H9 (cell line): ENCODE measurements at regions not wholly inside any gene's neighbourhood (a gene's known extent, or its start where the extent isn't known, plus 50 kb on each side); places are given as distances from the start of the nearest gene placed in this dataset.

Experiments used
- DNase-seq: peaks from one replicate; pipeline ENCODE4 v3.0.0-alpha.2; 2017
- H2AFZ ChIP-seq: one replicate; pipeline ENCODE4 v1.6.1; 2013; ENCODE audit warnings: mild to moderate bottlenecking, low read length, control low read depth, moderate library complexity
- H2AK5ac ChIP-seq: 2 replicates; pipeline ENCODE4 v1.6.1; 2013; ENCODE audit warnings: low read length, control low read depth, mixed read lengths; ENCODE audit not compliant: insufficient read length
- H2BK120ac ChIP-seq: one replicate; pipeline ENCODE4 v1.6.1; 2013; ENCODE audit warnings: low read depth, mild to moderate bottlenecking, low read length, control low read depth, inconsistent platforms; ENCODE audit not compliant: poor library complexity, severe bottlenecking
- H2BK12ac ChIP-seq: 2 replicates; pipeline ENCODE4 v1.6.1; 2013; ENCODE audit warnings: low read length, control low read depth, mixed read lengths, low read depth; ENCODE audit not compliant: insufficient read length
- H2BK15ac ChIP-seq: 2 replicates; pipeline ENCODE4 v1.6.1; 2013; ENCODE audit warnings: low read depth, low read length, control low read depth
- H2BK20ac ChIP-seq: one replicate; pipeline ENCODE4 v1.6.1; 2013; ENCODE audit warnings: low read depth, mild to moderate bottlenecking, low read length, control low read depth, inconsistent platforms; ENCODE audit not compliant: poor library complexity, severe bottlenecking
- H2BK5ac ChIP-seq: 2 replicates; pipeline ENCODE4 v1.6.1; 2013; ENCODE audit warnings: low read length, control low read depth, mixed read lengths; ENCODE audit not compliant: insufficient read length
- H3K14ac ChIP-seq: 2 replicates; pipeline ENCODE4 v1.6.1; 2013; ENCODE audit warnings: low read length, control low read depth; ENCODE audit not compliant: insufficient read depth
- H3K18ac ChIP-seq: 2 replicates; pipeline ENCODE4 v1.6.1; 2013; ENCODE audit warnings: low read depth, mild to moderate bottlenecking, mixed read lengths, low read length, control low read depth; ENCODE audit not compliant: insufficient read length
- H3K23ac ChIP-seq: 2 replicates; pipeline ENCODE4 v1.6.1; 2013; ENCODE audit warnings: low read length, control low read depth, mixed read lengths, low read depth; ENCODE audit not compliant: insufficient read length
- H3K23me2 ChIP-seq: 2 replicates; pipeline ENCODE4 v1.6.1; 2013; ENCODE audit warnings: low read depth, mild to moderate bottlenecking, mixed read lengths, low read length, control low read depth; ENCODE audit not compliant: insufficient read length, poor library complexity, severe bottlenecking
- H3K27ac ChIP-seq: 2 replicates; pipeline ENCODE4 v1.5.1; 2013; ENCODE audit warnings: low read length, control low read depth, mixed read lengths, low read depth; ENCODE audit not compliant: insufficient read length
- H3K27me3 ChIP-seq: 2 replicates; pipeline ENCODE4 v1.6.1; 2013; ENCODE audit warnings: low read length, control low read depth, inconsistent platforms; ENCODE audit not compliant: insufficient read depth
- H3K4ac ChIP-seq: 2 replicates; pipeline ENCODE4 v1.6.1; 2013; ENCODE audit warnings: low read depth, mild to moderate bottlenecking, control low read depth, inconsistent platforms, low read length, moderate library complexity
- H3K4me1 ChIP-seq: 2 replicates; pipeline ENCODE4 v1.6.1; 2013; ENCODE audit warnings: low read length, control low read depth, inconsistent platforms; ENCODE audit not compliant: insufficient read depth
- H3K4me2 ChIP-seq: 2 replicates; pipeline ENCODE4 v1.6.1; 2013; ENCODE audit warnings: low read length, control low read depth, mixed read lengths; ENCODE audit not compliant: insufficient read length, insufficient read depth
- H3K56ac ChIP-seq: 2 replicates; pipeline ENCODE4 v1.6.1; 2013; ENCODE audit warnings: low read depth, mild to moderate bottlenecking, mixed read lengths, low read length, control low read depth; ENCODE audit not compliant: insufficient read length
- H3K79me1 ChIP-seq: 2 replicates; pipeline ENCODE4 v1.6.1; 2013; ENCODE audit warnings: low read depth, mild to moderate bottlenecking, moderate library complexity, low read length, control low read depth, inconsistent platforms; ENCODE audit not compliant: insufficient read depth, poor library complexity, severe bottlenecking
- H3K79me2 ChIP-seq: 2 replicates; pipeline ENCODE4 v1.6.1; 2013; ENCODE audit warnings: low read length, control low read depth, inconsistent platforms; ENCODE audit not compliant: insufficient read depth
- H3K9ac ChIP-seq: 2 replicates; pipeline ENCODE4 v1.6.1; 2013; ENCODE audit warnings: low read length, control low read depth, mixed read lengths; ENCODE audit not compliant: insufficient read length; ENCODE audit errors: extremely low read depth
- H3K9me3 ChIP-seq: one replicate; pipeline ENCODE4 v1.6.1; 2013; ENCODE audit warnings: low read depth, low read length, inconsistent platforms; ENCODE audit not compliant: control insufficient read depth
- H3T11ph ChIP-seq: one replicate; pipeline ENCODE4 v1.6.1; 2013; ENCODE audit warnings: mild to moderate bottlenecking, low read length, control low read depth, inconsistent platforms
- H4K20me1 ChIP-seq: one replicate; pipeline ENCODE4 v1.6.1; 2013; ENCODE audit not compliant: control insufficient read depth, insufficient read length, insufficient read depth
- H4K5ac ChIP-seq: 2 replicates; pipeline ENCODE4 v1.6.1; 2013; ENCODE audit warnings: low read depth, mild to moderate bottlenecking, mixed read lengths, low read length, control low read depth; ENCODE audit not compliant: insufficient read length
- H4K8ac ChIP-seq: replicated peaks from 2 replicates; pipeline ENCODE4 v1.6.1; 2013; ENCODE audit warnings: low read length, control low read depth, mixed read lengths, low read depth; ENCODE audit not compliant: insufficient read length
- H4K91ac ChIP-seq: 2 replicates; pipeline ENCODE4 v1.6.1; 2013; ENCODE audit warnings: low read depth, mild to moderate bottlenecking, moderate library complexity, mixed read lengths, low read length, control low read depth; ENCODE audit not compliant: insufficient read length
- H3K27ac Mint-ChIP-seq, 3 experiments: 2 replicates in 2 of 3; 3 replicates in 1 of 3; pipeline ENCODE4 v1.8.0; 2020 to 2021; ENCODE audit warnings: mixed read lengths in 3 of 3, mild to moderate bottlenecking in 1 of 3, moderate library complexity in 1 of 3
- H3K27me3 Mint-ChIP-seq: 2 replicates; pipeline ENCODE4 v1.8.0; 2021; ENCODE audit warnings: low read depth, mild to moderate bottlenecking, moderate library complexity, mixed read lengths
- H3K36me3 Mint-ChIP-seq, 3 experiments: 2 replicates in 2 of 3; 3 replicates in 1 of 3; pipeline ENCODE4 v1.8.0; 2020 to 2021; ENCODE audit warnings: low read depth in 3 of 3, mixed read lengths in 3 of 3; ENCODE audit not compliant: insufficient read depth in 1 of 3
- H3K4me1 Mint-ChIP-seq, 2 experiments: 2 replicates each; pipeline ENCODE4 v1.8.0; 2020; ENCODE audit warnings: mixed read lengths in 2 of 2
- H3K4me3 Mint-ChIP-seq, 2 experiments: 2 replicates in 1 of 2; 3 replicates in 1 of 2; pipeline ENCODE4 v1.8.0; 2020 to 2021; ENCODE audit warnings: mild to moderate bottlenecking in 2 of 2, mixed read lengths in 2 of 2, moderate library complexity in 1 of 2
- H3K9me3 Mint-ChIP-seq, 2 experiments: 2 replicates in 1 of 2; 3 replicates in 1 of 2; pipeline ENCODE4 v1.8.0; 2020; ENCODE audit warnings: mild to moderate bottlenecking in 2 of 2, mixed read lengths in 2 of 2, moderate library complexity in 1 of 2
- CTCF ChIP-seq: fragments of 200-600 bp; sonication (generic); conservative IDR thresholded peaks from 3 replicates; pipeline ENCODE4 v1.8.0; 2021; ENCODE audit warnings: antibody characterized with exemption, mild to moderate bottlenecking
- WGBS: extraction: QIAGEN DNeasy Blood & Tissue Kit; methylation state at CpG from one replicate; pipeline ENCODE4 v1.1.7; 2013; ENCODE audit warnings: missing lambda C conversion rate, low lambda C conversion rate, mixed read lengths; ENCODE audit not compliant: insufficient read length; ENCODE audit errors: extremely low coverage; 5-methylcytosine and 5-hydroxymethylcytosine counted together

GRCh38 chr3:64895106-64895990 lies 207.5 kb upstream of the ADAMTS9 start:
- H3K23ac ChIP-seq = no peak overlapping the region
- no peak overlapping the region for H2BK5ac ChIP-seq
- H3K14ac ChIP-seq = no peak overlapping the region
- no peak overlapping the region for H3T11ph ChIP-seq
- Mint-ChIP-seq H3K36me3 (no peaks in the 10 kb centered on the region), H3K27ac (no peak overlapping the region; a peak in 1 of 7 replicates), H3K4me3 (no peak overlapping the region), H3K27me3 (no peaks in the 10 kb centered on the region; the same call in 1 of the 2 replicates), H3K9me3 (no peaks in the 10 kb centered on the region), H3K4me1 (peaks cover 2 to 15% of the 10 kb centered on the region in 2 experiments)
- no peak overlapping the region for H3K27ac ChIP-seq
- H3K4ac ChIP-seq = no peak overlapping the region
- H2BK15ac ChIP-seq = no peak overlapping the region
- no peaks in the 10 kb centered on the region for H3K9me3 ChIP-seq
- no peak overlapping the region for H2BK120ac ChIP-seq
- no peak for DNase-seq
- H3K9ac ChIP-seq = no peak overlapping the region
- no peaks in the 10 kb centered on the region for H4K20me1 ChIP-seq
- H4K5ac ChIP-seq = no peak overlapping the region
- no peaks in the 10 kb centered on the region for H3K79me2 ChIP-seq
- no peak overlapping the region for H3K4me2 ChIP-seq
- H2BK20ac ChIP-seq = no peak overlapping the region
- no peak overlapping the region for H2AFZ ChIP-seq
- no CpG with 5 or more reads among the region's 6 CpGs for WGBS
- H3K79me1 ChIP-seq = no peaks in the 10 kb centered on the region
- H3K23me2 ChIP-seq = no peaks in the 10 kb centered on the region
- no peak overlapping the region for H2BK12ac ChIP-seq
- TF ChIP-seq CTCF = no peak
- no peak overlapping the region for H3K56ac ChIP-seq
- no peak overlapping the region for H2AK5ac ChIP-seq
- no peak overlapping the region for H4K91ac ChIP-seq
- H4K8ac ChIP-seq = no peak overlapping the region
- H3K18ac ChIP-seq = no peak overlapping the region
- no peaks in the 10 kb centered on the region for H3K4me1 ChIP-seq
- H3K27me3 ChIP-seq = no peaks in the 10 kb centered on the region
